K562 (cell line): ENCODE measurements at regions not wholly inside any gene's neighbourhood (a gene's known extent, or its start where the extent isn't known, plus 50 kb on each side); places are given as distances from the start of the nearest gene placed in this dataset.

Experiments
- CBFB ChIP-seq: sonication (generic); formaldehyde crosslinking; IDR thresholded peaks from 2 replicates; pipeline ENCODE4 v1.4.0; 2020; ENCODE audit warnings: mild to moderate bottlenecking, missing genetic modification reagents
- CBX5 ChIP-seq: IDR thresholded peaks from 2 replicates; pipeline ENCODE4 v1.6.1; 2014; ENCODE audit warnings: low read depth, borderline replicate concordance
- CTCF ChIP-seq, 3 experiments: IDR thresholded peaks in 2 of 3; conservative IDR thresholded peaks in 1 of 3; 2 replicates each; pipeline ENCODE4 v1.5.1; 2011 to 2012; ENCODE audit warnings: low read length in 3 of 3, mild to moderate bottlenecking in 3 of 3, control low read depth in 2 of 3, improper control_type of control experiment in 1 of 3, inconsistent platforms in 1 of 3, low read depth in 1 of 3, mixed read lengths in 1 of 3, moderate library complexity in 1 of 3; ENCODE audit not compliant: insufficient read depth in 2 of 3
- ELF4 ChIP-seq: fragments of 450-650 bp; formaldehyde crosslinking; IDR thresholded peaks from 2 replicates; pipeline ENCODE4 v1.4.0; 2022; ENCODE audit warnings: missing genetic modification characterization
- POLR2AphosphoS5 ChIP-seq: IDR thresholded peaks from 2 replicates; pipeline ENCODE4 v1.6.1; 2011; ENCODE audit warnings: mild to moderate bottlenecking, low read depth, low read length, moderate library complexity; ENCODE audit not compliant: control insufficient read depth, insufficient read depth
- SETDB1 ChIP-seq: IDR thresholded peaks from one replicate; pipeline ENCODE4 v1.6.1; 2012; ENCODE audit warnings: low read length, control low read depth, inconsistent platforms

- TF ChIP-seq POLR2AphosphoS5 (no peak), CTCF (IDR thresholded peaks at IDR 0.05 in 2 of 3, conservative IDR thresholded peaks at IDR 0.05 in 1 of 3; ENCODE audit: insufficient read depth in 2 of 3, low read depth in 1 of 3, low read length in 3 of 3) (no peak), ELF4 (CRISPR knock-in tag) (no peak), CBX5 (no peak), SETDB1 (no peak), CBFB (CRISPR knock-in tag) (no peak)
Observed at GRCh38 chr5:6850106-6850432, 136.8 kb downstream of the TENT4A start.
